ENCODE measurements at regions not wholly inside any gene's neighbourhood (a gene's known extent, or its start where the extent isn't known, plus 50 kb on each side); places are given as distances from the start of the nearest gene placed in this dataset.

DNA sequence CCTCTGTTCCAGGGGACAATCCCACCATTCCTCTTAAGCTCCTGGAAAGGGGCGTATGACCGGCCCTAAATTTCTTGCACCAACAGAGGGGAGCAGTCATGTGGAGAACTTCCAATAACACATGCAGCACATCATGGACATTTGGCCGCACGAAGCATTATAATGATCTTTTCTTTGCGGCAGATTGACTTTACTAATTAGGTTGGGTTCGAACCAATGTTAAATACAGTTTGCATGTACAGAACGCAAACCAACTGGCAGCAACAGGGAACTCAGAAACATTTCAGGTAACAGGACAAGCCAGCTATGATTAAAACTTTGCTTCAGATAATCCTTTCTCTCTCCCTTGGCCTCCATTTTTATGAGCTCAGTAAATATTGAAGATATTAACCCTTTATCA, 100.8 kb upstream of the ADPGK start:
- Histone ChIP-seq H3K27me3 (ENCODE audit: control insufficient read depth, insufficient read depth, low read length) (no peaks in the 10 kb centered on the region), H3K4me3 (ENCODE audit: low read length) (no peak overlapping the region), H3K9me3 (ENCODE audit: control insufficient read depth, low read length) (no peaks in the 10 kb centered on the region), H3K4me1 (ENCODE audit: control insufficient read depth, insufficient read depth, low read length) (no peaks in the 10 kb centered on the region), H3K9ac (ENCODE audit: low read length) (no peak overlapping the region), H3K36me3 (ENCODE audit: control insufficient read depth, insufficient read depth, low read length) (no peaks in the 10 kb centered on the region)

DNA sequence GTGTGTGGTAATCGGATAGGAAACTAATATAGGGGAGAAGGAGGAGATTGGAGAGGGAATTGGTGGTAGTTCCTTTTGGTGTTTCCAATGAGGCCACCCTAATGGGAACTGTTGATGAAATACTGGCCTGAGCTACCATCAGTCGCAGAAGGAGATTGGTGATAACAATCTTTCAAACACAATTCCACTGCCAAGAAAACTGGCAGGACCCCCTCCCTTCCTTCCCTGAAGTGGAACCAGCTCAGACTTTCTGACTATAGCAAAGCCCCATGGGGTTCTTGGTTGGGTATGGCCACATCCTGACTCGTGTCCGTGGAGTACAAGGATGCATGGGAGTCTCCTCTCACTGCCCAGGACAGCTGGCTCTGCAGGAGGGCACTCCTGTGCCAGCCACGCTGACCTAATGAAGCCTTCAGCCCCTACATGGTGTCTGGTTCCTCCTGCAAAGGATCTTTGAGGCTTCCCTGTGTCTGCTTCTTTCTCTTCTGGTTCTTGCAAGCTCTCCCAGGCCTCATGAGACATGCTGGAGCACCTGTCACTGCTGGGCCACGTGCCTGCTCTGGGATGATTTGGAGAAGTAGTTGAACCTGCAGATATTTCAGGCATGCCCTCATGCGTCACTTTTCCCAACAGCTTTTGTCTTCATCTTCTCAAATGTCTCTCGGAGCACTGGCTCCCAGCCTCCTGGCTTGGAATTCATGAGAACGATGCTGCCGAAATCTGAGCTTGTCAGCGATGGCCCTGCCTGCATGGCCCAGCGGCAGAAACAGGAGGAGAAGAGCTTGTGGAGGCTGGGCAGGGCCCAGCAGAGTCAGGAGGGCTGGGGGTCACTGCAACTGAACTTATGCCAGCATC, 90.0 kb upstream of the ADPGK start:
- H3K4me1 ChIP-seq (ENCODE audit: control insufficient read depth, insufficient read depth, low read length) = no peaks in the 10 kb centered on the region
- H3K36me3 ChIP-seq (ENCODE audit: control insufficient read depth, insufficient read depth, low read length) = no peaks in the 10 kb centered on the region
- no peak overlapping the region for H3K4me3 ChIP-seq (ENCODE audit: low read length)
- H3K27me3 ChIP-seq (ENCODE audit: control insufficient read depth, insufficient read depth, low read length) = no peaks in the 10 kb centered on the region
- no peak overlapping the region for H3K9ac ChIP-seq (ENCODE audit: low read length)
- no peaks in the 10 kb centered on the region for H3K9me3 ChIP-seq (ENCODE audit: control insufficient read depth, low read length)

- H3K4me3 ChIP-seq (ENCODE audit: low read length) = no peak overlapping the region
- no peaks in the 10 kb centered on the region for H3K9me3 ChIP-seq (ENCODE audit: control insufficient read depth, low read length)
- no peak overlapping the region for H3K9ac ChIP-seq (ENCODE audit: low read length)
- H3K27me3 ChIP-seq (ENCODE audit: control insufficient read depth, insufficient read depth, low read length) = no peaks in the 10 kb centered on the region
- no peaks in the 10 kb centered on the region for H3K4me1 ChIP-seq (ENCODE audit: control insufficient read depth, insufficient read depth, low read length)
- no peaks in the 10 kb centered on the region for H3K36me3 ChIP-seq (ENCODE audit: control insufficient read depth, insufficient read depth, low read length)
Measured at GRCh38 chr15:72872066-72872845, 88.7 kb upstream of the ADPGK start.

GRCh38 chr15:72866866-72867616, 83.5 kb upstream of the ADPGK start:
- Histone ChIP-seq H3K36me3 (ENCODE audit: control insufficient read depth, insufficient read depth, low read length) (no peaks in the 10 kb centered on the region), H3K9ac (ENCODE audit: low read length) (no peak overlapping the region), H3K4me3 (ENCODE audit: low read length) (no peak overlapping the region), H3K4me1 (ENCODE audit: control insufficient read depth, insufficient read depth, low read length) (no peaks in the 10 kb centered on the region), H3K27me3 (ENCODE audit: control insufficient read depth, insufficient read depth, low read length) (peaks cover 3% of the 10 kb centered on the region), H3K9me3 (ENCODE audit: control insufficient read depth, low read length) (no peaks in the 10 kb centered on the region)

DNA sequence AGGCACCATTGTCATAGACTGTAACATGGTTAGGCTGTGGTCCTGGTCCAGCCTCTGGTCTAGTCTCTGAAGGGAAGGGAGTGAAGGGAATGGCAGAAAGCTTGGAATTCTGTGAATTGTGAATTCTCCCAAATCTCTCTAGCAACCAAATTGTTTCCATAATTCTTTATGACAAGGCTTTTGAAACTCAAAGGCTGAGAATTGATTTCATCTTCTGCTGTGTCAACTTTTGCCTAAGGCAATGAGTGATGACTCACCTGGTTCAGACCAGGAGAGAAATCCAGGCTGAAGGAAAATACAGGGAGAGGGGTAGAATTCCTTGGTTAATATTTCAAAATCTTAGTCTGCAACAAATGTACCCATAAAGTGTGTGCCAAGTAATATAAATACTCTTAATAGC, 82.6 kb upstream of the ADPGK start:
- H3K4me3 ChIP-seq (ENCODE audit: low read length) = no peak overlapping the region
- no peaks in the 10 kb centered on the region for H3K4me1 ChIP-seq (ENCODE audit: control insufficient read depth, insufficient read depth, low read length)
- H3K9ac ChIP-seq (ENCODE audit: low read length) = no peak overlapping the region
- H3K27me3 ChIP-seq (ENCODE audit: control insufficient read depth, insufficient read depth, low read length) = peaks cover 3% of the 10 kb centered on the region
- H3K36me3 ChIP-seq (ENCODE audit: control insufficient read depth, insufficient read depth, low read length) = no peaks in the 10 kb centered on the region
- no peaks in the 10 kb centered on the region for H3K9me3 ChIP-seq (ENCODE audit: control insufficient read depth, low read length)

GRCh38 chr15:72865486-72865885, 81.9 kb upstream of the ADPGK start:
- no peaks in the 10 kb centered on the region for H3K36me3 ChIP-seq (ENCODE audit: control insufficient read depth, insufficient read depth, low read length)
- H3K9ac ChIP-seq (ENCODE audit: low read length) = no peak overlapping the region
- no peak overlapping the region for H3K4me3 ChIP-seq (ENCODE audit: low read length)
- no peaks in the 10 kb centered on the region for H3K9me3 ChIP-seq (ENCODE audit: control insufficient read depth, low read length)
- H3K27me3 ChIP-seq (ENCODE audit: control insufficient read depth, insufficient read depth, low read length) = peaks cover 3% of the 10 kb centered on the region
- no peaks in the 10 kb centered on the region for H3K4me1 ChIP-seq (ENCODE audit: control insufficient read depth, insufficient read depth, low read length)

DNA sequence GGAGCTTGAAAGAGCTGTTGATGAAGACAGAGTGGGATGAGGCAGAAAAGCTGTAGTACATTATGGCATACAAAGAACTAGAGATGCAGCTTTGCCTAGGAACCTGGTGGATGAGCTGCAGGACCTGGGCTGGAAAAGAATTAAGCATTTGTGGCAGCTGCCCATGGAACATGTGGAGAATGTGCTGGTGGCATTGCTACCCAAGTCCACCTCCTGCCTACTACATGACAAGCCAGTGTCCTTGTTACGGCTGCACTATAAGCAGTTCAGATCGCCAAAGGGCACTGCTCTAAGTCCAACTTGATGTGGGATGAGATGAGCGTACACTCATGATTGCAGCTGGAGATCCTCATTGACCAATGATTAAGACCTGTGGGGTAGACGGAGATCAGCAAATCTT, 81.1 kb upstream of the ADPGK start:
- Histone ChIP-seq H3K4me3 (ENCODE audit: low read length) (no peak overlapping the region), H3K27me3 (ENCODE audit: control insufficient read depth, insufficient read depth, low read length) (peaks cover 3% of the 10 kb centered on the region), H3K4me1 (ENCODE audit: control insufficient read depth, insufficient read depth, low read length) (no peaks in the 10 kb centered on the region), H3K9me3 (ENCODE audit: control insufficient read depth, low read length) (no peaks in the 10 kb centered on the region), H3K9ac (ENCODE audit: low read length) (no peak overlapping the region), H3K36me3 (ENCODE audit: control insufficient read depth, insufficient read depth, low read length) (no peaks in the 10 kb centered on the region)

- Histone ChIP-seq H3K4me1 (ENCODE audit: control insufficient read depth, insufficient read depth, low read length) (no peaks in the 10 kb centered on the region), H3K27me3 (ENCODE audit: control insufficient read depth, insufficient read depth, low read length) (peaks cover 3% of the 10 kb centered on the region), H3K36me3 (ENCODE audit: control insufficient read depth, insufficient read depth, low read length) (no peaks in the 10 kb centered on the region), H3K9me3 (ENCODE audit: control insufficient read depth, low read length) (no peaks in the 10 kb centered on the region), H3K9ac (ENCODE audit: low read length) (no peak overlapping the region), H3K4me3 (ENCODE audit: low read length) (no peak overlapping the region)
Measured at GRCh38 chr15:72861354-72861910, 77.9 kb upstream of the ADPGK start.

- no peaks in the 10 kb centered on the region for H3K9me3 ChIP-seq (ENCODE audit: control insufficient read depth, low read length)
- no peaks in the 10 kb centered on the region for H3K4me1 ChIP-seq (ENCODE audit: control insufficient read depth, insufficient read depth, low read length)
- H3K36me3 ChIP-seq (ENCODE audit: control insufficient read depth, insufficient read depth, low read length) = no peaks in the 10 kb centered on the region
- H3K9ac ChIP-seq (ENCODE audit: low read length) = no peak overlapping the region
- H3K4me3 ChIP-seq (ENCODE audit: low read length) = no peak overlapping the region
- H3K27me3 ChIP-seq (ENCODE audit: control insufficient read depth, insufficient read depth, low read length) = no peaks in the 10 kb centered on the region
Measured at GRCh38 chr15:72859757-72860145, 76.2 kb upstream of the ADPGK start.

GRCh38 chr15:72859017-72859756, 75.6 kb upstream of the ADPGK start:
- no peaks in the 10 kb centered on the region for H3K36me3 ChIP-seq (ENCODE audit: control insufficient read depth, insufficient read depth, low read length)

GRCh38 chr15:72858205-72858604, 74.6 kb upstream of the ADPGK start:
- Histone ChIP-seq H3K9ac (ENCODE audit: low read length) (no peak overlapping the region), H3K36me3 (ENCODE audit: control insufficient read depth, insufficient read depth, low read length) (no peaks in the 10 kb centered on the region), H3K27me3 (ENCODE audit: control insufficient read depth, insufficient read depth, low read length) (no peaks in the 10 kb centered on the region), H3K4me3 (ENCODE audit: low read length) (no peak overlapping the region), H3K9me3 (ENCODE audit: control insufficient read depth, low read length) (no peaks in the 10 kb centered on the region), H3K4me1 (ENCODE audit: control insufficient read depth, insufficient read depth, low read length) (no peaks in the 10 kb centered on the region)

More at GRCh38 chr15:72859017-72859756, 75.6 kb upstream of the ADPGK start:
- H3K27me3 ChIP-seq (ENCODE audit: control insufficient read depth, insufficient read depth, low read length) = no peaks in the 10 kb centered on the region
- no peaks in the 10 kb centered on the region for H3K4me1 ChIP-seq (ENCODE audit: control insufficient read depth, insufficient read depth, low read length)
- no peak overlapping the region for H3K4me3 ChIP-seq (ENCODE audit: low read length)
- H3K9ac ChIP-seq (ENCODE audit: low read length) = no peak overlapping the region
- no peaks in the 10 kb centered on the region for H3K9me3 ChIP-seq (ENCODE audit: control insufficient read depth, low read length)

Data from mucosa of stomach (tissue), 1 donor.